H1 (cell line): ENCODE measurements at regions not wholly inside any gene's neighbourhood (a gene's known extent, or its start where the extent isn't known, plus 50 kb on each side); places are given as distances from the start of the nearest gene placed in this dataset.

ENCODE experiments used
- ASH2L ChIP-seq: fragments of 200-600, 300-600 bp; sonication (generic); IDR thresholded peaks from one replicate; pipeline ENCODE4 v1.7.1; 2017; ENCODE audit warnings: low read length
- BACH1 ChIP-seq: IDR thresholded peaks from 2 replicates; pipeline ENCODE4 v1.6.1; 2012; ENCODE audit warnings: low read length, improper control_type of control experiment
- CHD1 ChIP-seq: IDR thresholded peaks from 2 replicates; pipeline ENCODE4 v1.6.1; 2012; ENCODE audit warnings: low read depth, low read length, improper control_type of control experiment
- CTBP2 ChIP-seq: IDR thresholded peaks from 2 replicates; pipeline ENCODE4 v1.7.0; 2011; ENCODE audit warnings: borderline replicate concordance, mild to moderate bottlenecking, moderate library complexity, mixed read lengths, low read length; ENCODE audit not compliant: insufficient read depth, insufficient read length
- EP300 ChIP-seq, 2 experiments: IDR thresholded peaks; 1 replicate in 1 of 2; 2 replicates in 1 of 2; pipeline ENCODE4 v1.6.1; 2011 to 2012; ENCODE audit warnings: low read depth in 2 of 2, low read length in 2 of 2, mild to moderate bottlenecking in 2 of 2, borderline replicate concordance in 1 of 2, inconsistent platforms in 1 of 2, moderate library complexity in 1 of 2
- EZH2 ChIP-seq: fragments of 200-600 bp; sonication (generic); IDR thresholded peaks from 2 replicates; pipeline ENCODE4 v1.7.1; 2012; ENCODE audit warnings: low read depth, mild to moderate bottlenecking, moderate library complexity, low read length, inconsistent platforms; ENCODE audit not compliant: severe bottlenecking
- GABPA ChIP-seq: IDR thresholded peaks from 2 replicates; pipeline ENCODE4 v1.6.1; 2011; ENCODE audit warnings: mild to moderate bottlenecking, low read length, moderate library complexity, borderline replicate concordance; ENCODE audit not compliant: insufficient read depth
- HDAC2 ChIP-seq, 2 experiments: fragments of 300-600 bp in 1 of 2; sonication (generic) in 1 of 2; IDR thresholded peaks; 2 replicates each; pipeline ENCODE4 v1.6.1; 2011 to 2012; ENCODE audit warnings: low read depth in 2 of 2, low read length in 2 of 2, mild to moderate bottlenecking in 2 of 2, moderate library complexity in 2 of 2, borderline replicate concordance in 1 of 2, inconsistent platforms in 1 of 2
- JUN ChIP-seq: IDR thresholded peaks from 2 replicates; pipeline ENCODE4 v1.6.1; 2011; ENCODE audit warnings: low read depth, mild to moderate bottlenecking, improper control_type of control experiment, low read length
- NRF1 ChIP-seq: IDR thresholded peaks from 2 replicates; pipeline ENCODE4 v1.6.1; 2011; ENCODE audit warnings: mild to moderate bottlenecking, low read depth, low read length, improper control_type of control experiment
- POLR2A ChIP-seq, 2 experiments: IDR thresholded peaks; 1 replicate in 1 of 2; 2 replicates in 1 of 2; pipeline ENCODE4 v1.6.1; 2011; ENCODE audit warnings: low read depth in 2 of 2, low read length in 2 of 2, mild to moderate bottlenecking in 2 of 2; ENCODE audit errors: control extremely low read depth in 1 of 2
- RFX5 ChIP-seq: IDR thresholded peaks from 2 replicates; pipeline ENCODE4 v1.6.1; 2011; ENCODE audit warnings: low read depth, low read length, improper control_type of control experiment, borderline replicate concordance
- SIN3A ChIP-seq, 2 experiments: IDR thresholded peaks in 1 of 2; conservative IDR thresholded peaks in 1 of 2; 2 replicates each; pipeline ENCODE4 v1.6.1; 2011 to 2012; ENCODE audit warnings: low read length in 2 of 2, improper control_type of control experiment in 1 of 2, low read depth in 1 of 2, mild to moderate bottlenecking in 1 of 2
- SIRT6 ChIP-seq: IDR thresholded peaks from one replicate; pipeline ENCODE4 v1.7.1; 2012; ENCODE audit warnings: low read length, inconsistent platforms
- TAF7 ChIP-seq: optimal IDR thresholded peaks from 2 replicates; pipeline ENCODE3; 2011; ENCODE audit warnings: low read depth, mild to moderate bottlenecking, inconsistent platforms, low read length, moderate library complexity, borderline replicate concordance
- ZNF274 ChIP-seq: IDR thresholded peaks from 2 replicates; pipeline ENCODE4 v1.7.0; 2012; ENCODE audit warnings: low read length, borderline replicate concordance; ENCODE audit errors: extremely low read depth
- TF ChIP-seq, protein P1 (sequence below), 3 experiments: IDR thresholded peaks; 1 replicate in 2 of 3; 2 replicates in 1 of 3; pipeline versions ENCODE4 v1.5.1 to v1.6.1; 2011; ENCODE audit warnings: low read length in 3 of 3, mild to moderate bottlenecking in 3 of 3, inconsistent platforms in 2 of 3, low read depth in 1 of 3, moderate library complexity in 1 of 3; ENCODE audit not compliant: insufficient read depth in 1 of 3; ENCODE audit errors: control extremely low read depth in 1 of 3

DNA sequence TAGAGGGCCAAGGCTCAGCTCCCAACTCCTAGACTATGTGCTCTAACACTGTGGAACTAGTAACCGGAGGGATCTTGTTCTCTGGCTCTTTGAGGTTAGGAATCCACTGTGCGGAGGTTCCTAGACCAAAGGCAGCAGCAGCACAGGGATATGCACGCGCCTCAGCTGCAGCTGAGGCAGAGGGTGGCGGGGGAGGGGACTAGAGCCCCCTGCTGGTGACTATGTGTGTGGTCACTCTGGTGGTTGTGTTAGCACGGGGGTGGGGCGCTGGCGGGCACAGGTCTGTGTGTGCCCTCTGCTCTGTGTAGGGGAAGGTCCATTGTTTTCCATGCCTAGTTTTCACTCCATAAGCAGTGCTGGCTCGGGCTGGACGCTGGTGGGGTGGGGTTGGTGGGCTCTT, 458.0 kb upstream of the IZUMO3 start (continued):
- TF ChIP-seq, protein P1, sequence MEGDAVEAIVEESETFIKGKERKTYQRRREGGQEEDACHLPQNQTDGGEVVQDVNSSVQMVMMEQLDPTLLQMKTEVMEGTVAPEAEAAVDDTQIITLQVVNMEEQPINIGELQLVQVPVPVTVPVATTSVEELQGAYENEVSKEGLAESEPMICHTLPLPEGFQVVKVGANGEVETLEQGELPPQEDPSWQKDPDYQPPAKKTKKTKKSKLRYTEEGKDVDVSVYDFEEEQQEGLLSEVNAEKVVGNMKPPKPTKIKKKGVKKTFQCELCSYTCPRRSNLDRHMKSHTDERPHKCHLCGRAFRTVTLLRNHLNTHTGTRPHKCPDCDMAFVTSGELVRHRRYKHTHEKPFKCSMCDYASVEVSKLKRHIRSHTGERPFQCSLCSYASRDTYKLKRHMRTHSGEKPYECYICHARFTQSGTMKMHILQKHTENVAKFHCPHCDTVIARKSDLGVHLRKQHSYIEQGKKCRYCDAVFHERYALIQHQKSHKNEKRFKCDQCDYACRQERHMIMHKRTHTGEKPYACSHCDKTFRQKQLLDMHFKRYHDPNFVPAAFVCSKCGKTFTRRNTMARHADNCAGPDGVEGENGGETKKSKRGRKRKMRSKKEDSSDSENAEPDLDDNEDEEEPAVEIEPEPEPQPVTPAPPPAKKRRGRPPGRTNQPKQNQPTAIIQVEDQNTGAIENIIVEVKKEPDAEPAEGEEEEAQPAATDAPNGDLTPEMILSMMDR (IDR thresholded peaks at IDR 0.05; ENCODE audit: control extremely low read depth in 1 of 3, insufficient read depth in 1 of 3, low read depth in 1 of 3, low read length in 3 of 3), result peak; percentile 64 to 84 (median 84)
- TF ChIP-seq EZH2, result no peak
- TF ChIP-seq TAF7, result no peak
- no peak for TF ChIP-seq JUN
- TF ChIP-seq CTBP2, result no peak
- no peak for TF ChIP-seq POLR2A (IDR thresholded peaks at IDR 0.05; ENCODE audit: control extremely low read depth in 1 of 2, low read depth in 2 of 2, low read length in 2 of 2)
- TF ChIP-seq EP300 (IDR thresholded peaks at IDR 0.05; ENCODE audit: borderline replicate concordance in 1 of 2, low read depth in 2 of 2, low read length in 2 of 2), result peak in 1 of 2 experiments; percentile 51; a peak in 1 of 3 replicates
- TF ChIP-seq HDAC2 (IDR thresholded peaks at IDR 0.05; ENCODE audit: borderline replicate concordance in 1 of 2, low read depth in 2 of 2, low read length in 2 of 2), result no peak
- TF ChIP-seq CHD1, result no peak
- no peak for TF ChIP-seq ASH2L
- TF ChIP-seq RFX5, result no peak
- no peak for TF ChIP-seq SIN3A (conservative IDR thresholded peaks at IDR 0.05 in 1 of 2, IDR thresholded peaks at IDR 0.05 in 1 of 2; ENCODE audit: low read depth in 1 of 2, low read length in 2 of 2)
- no peak for TF ChIP-seq GABPA
- TF ChIP-seq ZNF274, result no peak
- TF ChIP-seq NRF1, result no peak
- TF ChIP-seq BACH1, result no peak
- no peak for TF ChIP-seq SIRT6
